HCT116 (cell line): ENCODE measurements at regions not wholly inside any gene's neighbourhood (a gene's known extent, or its start where the extent isn't known, plus 50 kb on each side); places are given as distances from the start of the nearest gene placed in this dataset.

Experiments
- ATAC-seq: fragments of 200-7000 bp; cut with Tn5 transposase; 2 replicates; pipeline ENCODE4 v1.9.1; 2020; ENCODE audit warnings: mild to moderate bottlenecking, moderate library complexity
- BruUV-seq: library from RNA; stranded (reverse); fragments of 400-500 nt; replicated peaks from 2 replicates; lab custom pipeline; 2021; lab: Mats Ljungman, UMichigan
- CTCF ChIA-PET: fragments of 300-600 bp; sonication (Branson Sonifier 250); formaldehyde crosslinking; loops from one replicate; lab custom pipeline; 2021; ENCODE audit warnings: antibody characterized with exemption; lab: Charles Lee
- POLR2A ChIA-PET: fragments of 300-600, 350-600 bp; sonication (Branson Sonifier 250); formaldehyde crosslinking; loops from one replicate; lab custom pipeline; 2021; ENCODE audit warnings: antibody characterized with exemption; lab: Charles Lee
- RAD21 ChIA-PET, 2 experiments: fragments of 300-600 bp; sonication (Branson Sonifier 250); formaldehyde crosslinking; loops; one replicate each; lab custom pipeline; 2023; ENCODE audit warnings: low total read pairs in 2 of 2; ENCODE audit not compliant: uncharacterized antibody in 2 of 2, unreplicated experiment in 2 of 2, low non-redundant PET in 1 of 2; lab: Charles Lee
- DNase-seq: peaks from one replicate; pipeline ENCODE4 v3.0.0-alpha.2; 2010; ENCODE audit warnings: low read depth, low spot score
- H2AFZ ChIP-seq: fragments of 200-600 bp; shearing (Covaris generic), sonication (generic); 2 replicates; pipeline ENCODE4 v1.6.1; 2017; ENCODE audit warnings: low read depth, mixed run types, mixed read lengths, antibody characterized with exemption, low read length; ENCODE audit not compliant: poor library complexity, severe bottlenecking
- H3K27ac ChIP-seq: 2 replicates; pipeline ENCODE4 v1.5.1; 2012; ENCODE audit warnings: low read depth, low read length
- H3K27me3 ChIP-seq: fragments of 200-600 bp; sonication (generic); 2 replicates; pipeline ENCODE4 v1.6.1; 2016; ENCODE audit warnings: mixed run types, low read length, mixed read lengths; ENCODE audit not compliant: insufficient read depth
- H3K36me3 ChIP-seq, 2 experiments: fragments of 200-500 bp in 1 of 2; fragments of 200-600 bp in 1 of 2; sonication (Bioruptor generic) in 1 of 2; sonication (generic) in 1 of 2; 2 replicates each; pipeline versions ENCODE4 v1.5.1 to v1.6.1; 2014 to 2016; ENCODE audit warnings: low read length in 2 of 2, inconsistent platforms in 1 of 2, mixed read lengths in 1 of 2, mixed run types in 1 of 2; ENCODE audit not compliant: insufficient read depth in 2 of 2, control insufficient read depth in 1 of 2
- H3K4me1 ChIP-seq, 2 experiments: fragments of 200-600 bp in 1 of 2; sonication (generic) in 1 of 2; 2 replicates each; pipeline versions ENCODE4 v1.5.1 to v1.6.1; 2012 to 2017; ENCODE audit warnings: low read length in 2 of 2, inconsistent platforms in 1 of 2, mild to moderate bottlenecking in 1 of 2, mixed read lengths in 1 of 2, mixed run types in 1 of 2, moderate library complexity in 1 of 2; ENCODE audit not compliant: insufficient read depth in 2 of 2, control insufficient read depth in 1 of 2
- H3K4me2 ChIP-seq: fragments of 200-600 bp; sonication (generic); 2 replicates; pipeline ENCODE4 v1.6.1; 2017; ENCODE audit warnings: mixed run types, low read length, mixed read lengths
- H3K4me3 ChIP-seq, 2 experiments: fragments of 200-600 bp in 1 of 2; sonication (generic) in 1 of 2; replicated peaks in 1 of 2; 2 replicates each; pipeline ENCODE4 v1.5.1; 2011 to 2016; ENCODE audit warnings: low read length in 2 of 2, control low read depth in 1 of 2, low read depth in 1 of 2, mild to moderate bottlenecking in 1 of 2, mixed read lengths in 1 of 2, mixed run types in 1 of 2
- H3K79me2 ChIP-seq: fragments of 200-600 bp; sonication (generic); 2 replicates; pipeline ENCODE4 v1.6.1; 2017; ENCODE audit warnings: mild to moderate bottlenecking, mixed run types, low read length, moderate library complexity, mixed read lengths; ENCODE audit not compliant: insufficient read depth
- H3K9ac ChIP-seq: fragments of 200-600 bp; sonication (generic); 2 replicates; pipeline ENCODE4 v1.6.1; 2016; ENCODE audit warnings: low read length, mixed read lengths
- H3K9me2 ChIP-seq: fragments of 200-600 bp; sonication (generic), shearing (Covaris generic); 2 replicates; pipeline ENCODE4 v1.6.1; 2017; ENCODE audit warnings: mixed run types, mild to moderate bottlenecking, moderate library complexity; ENCODE audit not compliant: insufficient read depth
- H3K9me3 ChIP-seq, 2 experiments: fragments of 200-500 bp in 1 of 2; fragments of 200-600 bp in 1 of 2; sonication (Bioruptor generic) in 1 of 2; sonication (generic) in 1 of 2; 2 replicates each; pipeline ENCODE4 v1.6.1; 2014 to 2017; ENCODE audit warnings: low read length in 2 of 2, mixed read lengths in 2 of 2, inconsistent platforms in 1 of 2, low read depth in 1 of 2, mild to moderate bottlenecking in 1 of 2, mixed run types in 1 of 2, moderate library complexity in 1 of 2; ENCODE audit not compliant: control insufficient read depth in 1 of 2, insufficient read depth in 1 of 2
- H4K20me1 ChIP-seq: fragments of 200-600 bp; sonication (generic), shearing (Covaris generic); 2 replicates; pipeline ENCODE4 v1.6.1; 2017; ENCODE audit warnings: mixed run types, mild to moderate bottlenecking, moderate library complexity; ENCODE audit not compliant: insufficient read depth
- CBX3 ChIP-seq: IDR thresholded peaks from 2 replicates; pipeline ENCODE4 v1.6.1; 2012; ENCODE audit warnings: low read depth
- CEBPB ChIP-seq: IDR thresholded peaks from 2 replicates; pipeline ENCODE4 v1.6.1; 2012; ENCODE audit warnings: low read depth
- EGR1 ChIP-seq: IDR thresholded peaks from 2 replicates; pipeline ENCODE4 v1.6.1; 2012; ENCODE audit warnings: low read depth
- ELF1 ChIP-seq: IDR thresholded peaks from 2 replicates; pipeline ENCODE4 v1.6.1; 2012; ENCODE audit warnings: low read depth, borderline replicate concordance
- EZH2 ChIP-seq: fragments of 200-600 bp; sonication (generic); IDR thresholded peaks from 2 replicates; pipeline ENCODE4 v1.6.1; 2017; ENCODE audit warnings: antibody characterized with exemption, mixed run types
- FOSL1 ChIP-seq: IDR thresholded peaks from 2 replicates; pipeline ENCODE4 v1.6.1; 2012; ENCODE audit warnings: low read depth
- JUND ChIP-seq: IDR thresholded peaks from 2 replicates; pipeline ENCODE4 v1.6.1; 2012
- POLR2A ChIP-seq: IDR thresholded peaks from 2 replicates; pipeline ENCODE4 v1.7.0; 2011; ENCODE audit warnings: borderline replicate concordance; ENCODE audit not compliant: insufficient read depth, insufficient read length; ENCODE audit errors: extremely low read depth
- POLR2AphosphoS5 ChIP-seq: IDR thresholded peaks from 2 replicates; pipeline ENCODE4 v1.6.1; 2011; ENCODE audit warnings: mild to moderate bottlenecking, low read depth, low read length, moderate library complexity
- RAD21 ChIP-seq: IDR thresholded peaks from 2 replicates; pipeline ENCODE4 v1.6.1; 2012; ENCODE audit warnings: low read depth, mild to moderate bottlenecking
- SIN3A ChIP-seq: IDR thresholded peaks from 2 replicates; pipeline ENCODE4 v1.6.1; 2012; ENCODE audit warnings: low read depth
- TCF7L2 ChIP-seq: IDR thresholded peaks from 2 replicates; pipeline ENCODE4 v1.7.0; 2011; ENCODE audit warnings: borderline replicate concordance, inconsistent platforms; ENCODE audit not compliant: insufficient read depth, insufficient read length; ENCODE audit errors: extremely low read depth
- YY1 ChIP-seq: IDR thresholded peaks from 2 replicates; pipeline ENCODE4 v1.6.1; 2011; ENCODE audit warnings: low read length, low read depth, moderate library complexity, mild to moderate bottlenecking; ENCODE audit not compliant: insufficient replicate concordance; ENCODE audit errors: extremely low read depth
- ZFX ChIP-seq: fragments of 450-650 bp; IDR thresholded peaks from 2 replicates; pipeline ENCODE4 v1.6.1; 2017
- ZNF274 ChIP-seq: fragments of 200-500 bp; sonication (Bioruptor generic); IDR thresholded peaks from 2 replicates; pipeline ENCODE4 v1.6.1; 2014; ENCODE audit warnings: mild to moderate bottlenecking, low read depth, low read length, inconsistent platforms
- intact Hi-C: fragments of 100-400 bp; cut with micrococcal nuclease; formaldehyde crosslinking; loops from 2 replicates; pipeline ENCODE4 v1.10.0; 2022
- TF ChIP-seq, protein P1 (sequence below): IDR thresholded peaks from 2 replicates; pipeline ENCODE4 v1.6.1; 2012
- TF ChIP-seq, protein P2 (sequence below): IDR thresholded peaks from 2 replicates; pipeline ENCODE4 v1.6.1; 2012
- TF ChIP-seq, protein P3 (sequence below): IDR thresholded peaks from 2 replicates; pipeline ENCODE4 v1.6.1; 2012; ENCODE audit warnings: low read depth

DNA sequence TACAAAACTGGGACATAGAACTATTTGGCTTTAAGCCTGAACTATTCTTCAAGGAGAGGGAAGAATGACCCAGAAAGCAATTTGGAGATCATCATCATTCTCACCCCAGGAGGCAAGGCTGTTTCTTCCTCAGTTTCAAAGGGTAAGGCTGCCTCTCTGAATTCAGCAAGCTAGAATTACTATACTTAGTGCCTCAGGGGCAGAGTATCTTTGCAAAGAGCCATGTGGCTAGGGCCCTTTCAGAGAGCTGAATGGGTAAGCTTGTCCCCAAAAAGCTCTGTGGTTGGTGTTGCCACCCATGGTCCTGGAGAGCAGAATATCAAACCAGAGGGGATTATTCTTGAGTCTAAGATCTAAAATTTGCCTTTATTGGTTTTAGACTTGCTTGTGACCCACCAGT, 720.3 kb upstream of the ARPP21 start:
- H3K9me2 ChIP-seq: no peaks in the 10 kb centered on the region
- no peaks in the 10 kb centered on the region for H3K4me1 ChIP-seq
- no peak overlapping the region for H3K4me2 ChIP-seq
- TF ChIP-seq ELF1 (no peak), JUND (no peak), ZFX (no peak), TCF7L2 (no peak)
- TF ChIP-seq, protein P1, sequence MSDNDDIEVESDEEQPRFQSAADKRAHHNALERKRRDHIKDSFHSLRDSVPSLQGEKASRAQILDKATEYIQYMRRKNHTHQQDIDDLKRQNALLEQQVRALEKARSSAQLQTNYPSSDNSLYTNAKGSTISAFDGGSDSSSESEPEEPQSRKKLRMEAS: no peak
- TF ChIP-seq, protein P2, sequence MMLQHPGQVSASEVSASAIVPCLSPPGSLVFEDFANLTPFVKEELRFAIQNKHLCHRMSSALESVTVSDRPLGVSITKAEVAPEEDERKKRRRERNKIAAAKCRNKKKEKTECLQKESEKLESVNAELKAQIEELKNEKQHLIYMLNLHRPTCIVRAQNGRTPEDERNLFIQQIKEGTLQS: no peak
- no peaks in the 10 kb centered on the region for H4K20me1 ChIP-seq
- H2AFZ ChIP-seq: no peak overlapping the region
- no peaks in the 10 kb centered on the region for H3K27me3 ChIP-seq
- H3K27ac ChIP-seq: no peak overlapping the region
- BruUV-seq: no TSS peak
- no peak overlapping the region for H3K9ac ChIP-seq
- ChIA-PET RAD21 (no interaction called here), POLR2A (no interaction called here), CTCF (no interaction called here)
- H3K9me3 ChIP-seq: peaks cover 8 to 10% of the 10 kb centered on the region in 2 experiments; a peak in 2 of 4 replicates
- intact Hi-C loops: no loop called here
- DNase-seq (no peak), ATAC-seq (no peak)
- no peaks in the 10 kb centered on the region for H3K79me2 ChIP-seq
- no peaks in the 10 kb centered on the region for H3K36me3 ChIP-seq
- H3K4me3 ChIP-seq: no peak overlapping the region

DNA sequence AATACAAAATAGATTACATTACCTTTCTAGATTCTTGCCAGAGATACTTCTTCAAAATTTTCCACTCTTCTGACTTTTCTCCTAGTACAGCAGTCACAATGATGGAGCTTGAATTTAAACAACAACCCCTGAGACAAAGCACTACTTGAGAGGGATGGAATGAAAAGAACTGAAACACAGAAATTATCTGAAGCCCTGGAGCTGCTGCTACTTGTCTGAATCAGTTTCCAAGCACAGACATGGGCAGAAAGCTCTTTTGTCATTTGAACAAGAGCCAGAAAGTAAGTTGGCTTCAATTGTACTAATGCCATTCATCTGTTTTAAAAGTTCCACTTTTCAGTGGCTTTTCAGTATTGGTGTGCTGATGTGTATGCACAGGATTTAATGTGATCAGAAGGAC, 718.5 kb upstream of the ARPP21 start:
- no peaks in the 10 kb centered on the region for H3K27me3 ChIP-seq
- no peak overlapping the region for H3K4me3 ChIP-seq
- ChIA-PET CTCF (no interaction called here), RAD21 (no interaction called here), POLR2A (no interaction called here)
- no peaks in the 10 kb centered on the region for H3K9me2 ChIP-seq
- no TSS peak for BruUV-seq
- no peaks in the 10 kb centered on the region for H3K79me2 ChIP-seq
- no peak overlapping the region for H3K27ac ChIP-seq
- H3K4me2 ChIP-seq: no peak overlapping the region
- no peaks in the 10 kb centered on the region for H4K20me1 ChIP-seq
- H3K9me3 ChIP-seq: peaks cover 9 to 10% of the 10 kb centered on the region in 2 experiments; a peak in 2 of 4 replicates
- DNase-seq (no peak), ATAC-seq (no peak)
- H3K36me3 ChIP-seq: no peaks in the 10 kb centered on the region
- intact Hi-C loops: no loop called here
- no peak overlapping the region for H3K9ac ChIP-seq
- H3K4me1 ChIP-seq: no peaks in the 10 kb centered on the region
- H2AFZ ChIP-seq: no peak overlapping the region
- TF ChIP-seq, protein P3, sequence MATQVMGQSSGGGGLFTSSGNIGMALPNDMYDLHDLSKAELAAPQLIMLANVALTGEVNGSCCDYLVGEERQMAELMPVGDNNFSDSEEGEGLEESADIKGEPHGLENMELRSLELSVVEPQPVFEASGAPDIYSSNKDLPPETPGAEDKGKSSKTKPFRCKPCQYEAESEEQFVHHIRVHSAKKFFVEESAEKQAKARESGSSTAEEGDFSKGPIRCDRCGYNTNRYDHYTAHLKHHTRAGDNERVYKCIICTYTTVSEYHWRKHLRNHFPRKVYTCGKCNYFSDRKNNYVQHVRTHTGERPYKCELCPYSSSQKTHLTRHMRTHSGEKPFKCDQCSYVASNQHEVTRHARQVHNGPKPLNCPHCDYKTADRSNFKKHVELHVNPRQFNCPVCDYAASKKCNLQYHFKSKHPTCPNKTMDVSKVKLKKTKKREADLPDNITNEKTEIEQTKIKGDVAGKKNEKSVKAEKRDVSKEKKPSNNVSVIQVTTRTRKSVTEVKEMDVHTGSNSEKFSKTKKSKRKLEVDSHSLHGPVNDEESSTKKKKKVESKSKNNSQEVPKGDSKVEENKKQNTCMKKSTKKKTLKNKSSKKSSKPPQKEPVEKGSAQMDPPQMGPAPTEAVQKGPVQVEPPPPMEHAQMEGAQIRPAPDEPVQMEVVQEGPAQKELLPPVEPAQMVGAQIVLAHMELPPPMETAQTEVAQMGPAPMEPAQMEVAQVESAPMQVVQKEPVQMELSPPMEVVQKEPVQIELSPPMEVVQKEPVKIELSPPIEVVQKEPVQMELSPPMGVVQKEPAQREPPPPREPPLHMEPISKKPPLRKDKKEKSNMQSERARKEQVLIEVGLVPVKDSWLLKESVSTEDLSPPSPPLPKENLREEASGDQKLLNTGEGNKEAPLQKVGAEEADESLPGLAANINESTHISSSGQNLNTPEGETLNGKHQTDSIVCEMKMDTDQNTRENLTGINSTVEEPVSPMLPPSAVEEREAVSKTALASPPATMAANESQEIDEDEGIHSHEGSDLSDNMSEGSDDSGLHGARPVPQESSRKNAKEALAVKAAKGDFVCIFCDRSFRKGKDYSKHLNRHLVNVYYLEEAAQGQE: no peak
- TF ChIP-seq JUND (no peak), EZH2 (no peak), CEBPB (no peak), ELF1 (no peak), RAD21 (no peak), CBX3 (no peak), POLR2A (no peak), FOSL1 (no peak), SIN3A (no peak), ZNF274 (no peak), EGR1 (no peak), POLR2AphosphoS5 (no peak), TCF7L2 (no peak), YY1 (no peak)
- TF ChIP-seq, protein P2: no peak
- TF ChIP-seq, protein P1: no peak
